GM13976 (cell line): ENCODE measurements at regions not wholly inside any gene's neighbourhood (a gene's known extent, or its start where the extent isn't known, plus 50 kb on each side); places are given as distances from the start of the nearest gene placed in this dataset.
"Not testable (repeated sequence)": the region's sequence is repeated elsewhere in the genome, so short reads cannot be mapped to it uniquely, and the experiment has no call there.

Experiments
- DNase-seq: peaks from one replicate; pipeline ENCODE4 v3.0.0; 2012; ENCODE audit warnings: low spot score
- CTCF ChIP-seq: IDR thresholded peaks from 2 replicates; pipeline ENCODE4 v1.5.1; 2012; ENCODE audit warnings: borderline replicate concordance, mild to moderate bottlenecking; ENCODE audit not compliant: insufficient read depth; ENCODE audit errors: extremely low read depth, missing control alignments, control extremely low read depth
- in situ Hi-C: fragments of 300-500 bp; cut with MboI; formaldehyde crosslinking; loops from one replicate; pipeline ENCODE4 v1.12.0; 2022; ENCODE audit warnings: low sequenced_read_pairs, mixed read lengths, inconsistent platforms; ENCODE audit not compliant: unreplicated experiment

- in situ Hi-C loops = no loop called here
- DNase-seq = no peak
- no peak for TF ChIP-seq CTCF
These were observed 376.4 kb downstream of the TCERG1L start for GRCh38 chr10:130935128-130935439.

DNA sequence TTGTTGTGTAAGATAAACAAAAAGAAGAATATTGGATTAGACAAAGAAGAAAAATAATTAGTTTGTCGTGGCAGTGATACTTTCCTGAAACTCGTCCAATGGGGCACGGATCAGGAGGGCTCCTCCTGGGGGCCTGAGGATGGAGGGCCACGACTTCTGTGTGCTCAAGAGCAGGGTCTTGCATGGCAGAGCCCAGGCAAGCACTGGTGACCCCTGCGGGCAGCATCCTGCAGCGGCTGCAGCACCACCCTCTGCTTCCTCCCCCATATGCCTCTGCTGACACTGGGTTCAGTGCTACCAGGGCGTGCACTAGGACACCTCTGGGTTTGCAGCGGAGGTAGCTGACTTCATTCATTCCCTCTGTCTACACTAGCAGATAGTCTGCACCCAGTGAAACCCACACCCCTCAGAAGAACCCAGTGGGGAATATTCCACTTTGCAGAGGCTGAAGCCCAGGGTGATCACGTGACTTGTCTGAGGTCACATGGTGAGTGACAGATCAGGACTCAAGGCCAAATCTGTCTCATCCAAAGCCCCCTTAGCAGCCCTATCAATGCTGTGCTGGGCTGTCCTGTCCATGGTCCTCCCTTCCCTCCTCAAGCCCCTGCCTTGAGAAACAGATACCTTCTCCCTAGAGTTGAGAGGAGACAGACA is 375.5 kb downstream of the TCERG1L start:
- in situ Hi-C loops = no loop called here
- no peak for TF ChIP-seq CTCF
- no peak for DNase-seq

- DNase-seq = no peak
- in situ Hi-C loops = no loop called here
- no peak for TF ChIP-seq CTCF
These were observed 374.7 kb downstream of the TCERG1L start for GRCh38 chr10:130936851-130937250.

GRCh38 chr10:130938051-130938450 is 373.5 kb downstream of the TCERG1L start:
- in situ Hi-C loops = no loop called here
- DNase-seq = no peak
- no peak for TF ChIP-seq CTCF

GRCh38 chr10:130938891-130939290 is 372.6 kb downstream of the TCERG1L start:
- DNase-seq, in situ Hi-C loops: not testable (repeated sequence)

DNA sequence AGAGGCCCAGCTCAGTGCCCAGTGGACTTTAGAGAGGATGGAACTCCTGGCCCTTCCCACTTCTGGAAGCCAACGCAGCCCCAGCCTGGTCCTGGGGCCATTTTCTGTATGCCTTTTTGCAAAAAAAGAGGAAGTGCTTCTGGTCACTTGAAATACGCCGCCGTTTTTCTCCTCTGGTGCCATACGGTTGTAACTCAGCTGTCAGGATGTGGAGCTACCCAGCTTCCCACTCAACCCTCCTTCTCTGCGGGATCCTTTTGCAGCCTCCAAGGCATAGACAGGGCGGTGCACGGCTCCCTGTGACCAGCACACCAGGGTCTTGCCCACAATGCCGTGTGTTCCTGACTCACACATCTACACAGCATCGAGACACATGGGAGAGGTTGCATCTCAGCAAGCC is 369.6 kb downstream of the TCERG1L start:
- TF ChIP-seq CTCF = no peak
- in situ Hi-C loops = no loop called here
- no peak for DNase-seq

DNA sequence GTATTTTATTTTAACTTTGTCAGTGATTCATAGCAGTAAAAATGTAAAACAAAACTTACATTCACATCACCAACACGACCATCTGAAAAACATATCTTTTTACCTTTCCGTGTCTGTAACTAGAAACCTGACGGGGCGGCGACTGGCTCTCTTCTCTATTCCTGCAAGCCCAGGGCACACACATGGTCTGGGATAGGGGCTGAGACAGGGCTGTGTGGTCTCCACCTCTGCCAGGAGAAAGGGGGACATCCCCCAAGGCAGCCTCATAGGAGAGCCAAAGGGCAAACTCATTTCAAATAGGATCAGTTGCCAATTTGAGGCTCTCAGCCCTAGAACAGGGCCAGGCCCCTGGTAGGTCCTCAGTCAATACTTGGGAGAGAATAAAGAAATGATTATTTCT is 359.4 kb downstream of the TCERG1L start:
- no peak for TF ChIP-seq CTCF
- no peak for DNase-seq
- in situ Hi-C loops = no loop called here
